GM18907 (cell line): ENCODE measurements at regions not wholly inside any gene's neighbourhood (a gene's known extent, or its start where the extent isn't known, plus 50 kb on each side); places are given as distances from the start of the nearest gene placed in this dataset.
"Not testable (repeated sequence)": the region's sequence is repeated elsewhere in the genome, so short reads cannot be mapped to it uniquely, and the experiment has no call there.

Source experiments
- ATAC-seq: cut with Tn5 transposase; IDR thresholded peaks from one replicate; pipeline ENCODE4 v1.9.1; 2021; ENCODE audit warnings: mild to moderate bottlenecking, moderate library complexity; ENCODE audit not compliant: unreplicated experiment

DNA sequence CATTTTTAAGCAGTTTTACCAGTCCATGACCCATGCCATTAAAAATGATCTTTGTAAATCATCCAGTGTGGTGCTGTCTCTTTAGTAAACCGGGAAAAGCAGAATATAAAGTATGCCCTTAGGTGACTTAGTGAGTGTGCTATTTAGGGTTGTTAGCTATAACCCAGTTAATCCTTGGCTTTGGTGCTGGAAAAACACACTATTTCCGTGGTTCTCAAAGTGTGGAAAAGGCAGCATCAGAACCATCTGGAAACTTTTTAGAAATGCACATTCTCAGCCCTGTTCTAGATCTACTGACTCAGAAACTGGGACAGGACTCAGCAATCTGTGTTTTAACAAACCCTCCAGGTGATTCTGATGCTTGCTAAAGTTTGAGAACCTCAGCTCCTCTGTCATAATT, 123.6 kb upstream of the ZNF608 start:
- ATAC-seq: no peak

DNA sequence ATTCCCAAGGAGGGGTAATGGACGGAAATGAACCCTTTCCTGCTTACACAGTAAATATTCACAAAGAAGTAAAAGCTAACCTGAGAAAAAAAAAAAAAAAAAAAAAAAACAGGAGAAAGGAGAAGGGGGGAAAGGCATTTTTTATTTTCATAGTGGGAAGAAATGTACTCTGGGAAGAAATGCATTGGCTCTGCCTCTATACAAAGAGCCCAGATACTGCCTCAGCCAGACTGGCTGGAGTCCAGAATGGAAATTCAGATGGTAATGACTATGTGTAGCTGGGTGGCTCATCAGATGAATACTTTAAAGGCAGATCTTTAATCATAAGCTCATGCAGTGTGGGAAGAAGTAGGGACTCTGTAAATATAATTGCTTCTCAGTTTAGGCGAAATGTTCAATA, 124.9 kb upstream of the ZNF608 start:
- ATAC-seq: no peak

- no peak for ATAC-seq
Observed at GRCh38 chr5:124872086-124872485, 125.6 kb upstream of the ZNF608 start.

DNA sequence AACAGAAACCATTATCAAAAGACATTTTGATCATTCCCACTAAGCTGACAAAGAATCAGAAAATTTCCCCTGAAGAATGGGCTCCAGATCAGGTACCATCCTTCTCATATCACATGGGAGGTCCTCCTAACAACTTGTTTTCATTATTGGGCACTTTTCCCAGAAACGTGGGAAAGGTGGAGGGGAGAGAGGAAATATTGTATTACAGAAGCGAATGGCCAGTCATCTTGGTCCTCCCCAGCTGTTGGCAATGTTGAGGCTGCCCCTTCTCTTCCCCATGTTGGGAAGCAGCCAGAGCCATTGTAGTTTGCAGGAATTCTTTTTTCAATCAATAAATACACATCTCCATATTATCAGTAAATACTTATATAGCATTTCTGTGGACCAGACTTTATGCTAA, 126.2 kb upstream of the ZNF608 start:
- ATAC-seq: no peak

GRCh38 chr5:124873188-124873587, 126.7 kb upstream of the ZNF608 start:
- no peak for ATAC-seq

GRCh38 chr5:124873713-124874112, 127.3 kb upstream of the ZNF608 start:
- no peak for ATAC-seq

DNA sequence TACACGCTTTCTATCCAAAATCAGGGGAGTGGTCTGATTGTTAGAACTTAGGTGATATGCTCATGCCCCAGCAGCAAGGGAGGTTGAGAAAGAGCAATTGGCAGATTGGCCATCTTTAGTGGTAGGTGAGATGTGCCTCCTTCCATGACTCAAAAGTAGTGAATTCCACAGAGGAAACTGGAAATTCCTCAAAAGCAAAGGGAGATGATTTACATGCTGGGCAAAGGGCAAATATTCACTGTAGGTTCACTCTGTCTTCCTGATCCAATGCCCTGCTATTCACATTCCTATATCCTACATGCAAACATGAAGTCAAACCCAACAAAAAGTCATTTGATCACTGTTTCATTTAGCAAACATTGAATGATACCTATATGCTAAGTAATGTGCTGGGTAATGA, 130.1 kb upstream of the ZNF608 start:
- no peak for ATAC-seq

- no peak for ATAC-seq
Observed at GRCh38 chr5:124876983-124877382, 130.5 kb upstream of the ZNF608 start.

DNA sequence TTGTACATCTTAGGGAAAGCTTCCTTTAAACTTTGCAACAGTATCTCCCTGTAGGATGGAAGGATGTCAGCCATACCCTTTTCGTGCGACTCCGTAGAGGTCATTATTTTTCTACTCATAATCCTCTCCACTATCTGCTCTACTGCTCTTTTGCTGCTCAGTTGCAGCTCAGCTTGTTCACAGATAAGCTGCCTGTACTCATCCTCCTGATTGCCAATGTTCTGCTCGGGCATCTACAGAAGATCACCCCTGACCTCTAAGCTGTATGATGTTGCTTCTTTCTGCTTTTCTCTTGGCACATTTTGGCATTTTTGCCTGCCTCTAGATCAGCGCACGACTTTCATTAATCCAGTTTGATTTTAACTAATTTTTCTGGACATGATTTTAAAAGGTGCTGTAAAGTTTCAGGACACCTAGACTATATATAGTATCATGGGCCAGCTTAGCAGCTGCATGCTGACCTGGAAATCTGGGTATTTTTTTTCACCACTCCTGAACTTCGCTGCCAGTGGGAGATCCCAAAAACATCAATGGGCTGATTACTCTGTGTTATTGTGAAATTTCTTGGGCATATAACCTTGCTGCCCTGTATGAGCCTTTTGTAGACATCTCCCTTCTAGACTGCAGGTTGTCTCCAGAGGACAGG, 131.2 kb upstream of the ZNF608 start:
- no peak for ATAC-seq

GRCh38 chr5:124878583-124879342, 132.3 kb upstream of the ZNF608 start:
- no peak for ATAC-seq

DNA sequence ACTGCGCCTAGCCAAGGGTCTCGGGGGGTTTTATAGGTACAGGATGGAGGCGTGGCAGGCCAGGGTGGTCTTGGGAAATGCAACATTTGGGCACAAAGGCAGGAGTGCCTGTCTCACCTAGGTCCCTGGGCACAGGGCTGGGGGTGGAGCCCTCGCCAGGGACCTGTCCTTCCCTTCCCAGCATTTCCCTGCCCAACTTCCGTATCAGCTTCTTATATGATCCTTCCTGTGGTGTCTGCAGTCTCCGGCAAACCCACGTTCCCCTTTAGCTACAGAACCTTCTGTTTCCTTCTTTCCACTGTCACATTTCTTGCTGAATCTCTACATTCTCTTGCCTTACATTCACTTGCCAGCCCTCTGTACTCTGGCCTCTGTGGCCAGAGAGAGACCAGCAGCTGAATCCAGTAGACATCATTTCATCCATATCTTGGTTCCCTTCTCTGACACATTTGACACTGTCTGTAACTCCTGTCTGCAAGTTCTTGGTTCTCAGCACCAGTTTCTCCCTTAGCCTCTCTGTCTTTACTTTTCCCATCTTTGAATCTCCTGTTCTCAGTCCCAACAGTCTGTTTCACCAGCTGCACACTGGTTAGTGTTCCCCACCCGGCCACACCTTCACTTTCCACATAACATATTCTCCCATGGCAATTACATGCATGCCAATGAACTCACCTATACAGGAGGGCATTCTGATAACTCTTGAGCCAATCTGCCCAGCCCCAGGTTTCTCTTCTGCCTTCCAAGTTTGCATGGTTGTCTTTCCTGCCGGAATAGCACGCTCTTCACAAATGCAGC, 134.7 kb upstream of the ZNF608 start:
- ATAC-seq: no peak

DNA sequence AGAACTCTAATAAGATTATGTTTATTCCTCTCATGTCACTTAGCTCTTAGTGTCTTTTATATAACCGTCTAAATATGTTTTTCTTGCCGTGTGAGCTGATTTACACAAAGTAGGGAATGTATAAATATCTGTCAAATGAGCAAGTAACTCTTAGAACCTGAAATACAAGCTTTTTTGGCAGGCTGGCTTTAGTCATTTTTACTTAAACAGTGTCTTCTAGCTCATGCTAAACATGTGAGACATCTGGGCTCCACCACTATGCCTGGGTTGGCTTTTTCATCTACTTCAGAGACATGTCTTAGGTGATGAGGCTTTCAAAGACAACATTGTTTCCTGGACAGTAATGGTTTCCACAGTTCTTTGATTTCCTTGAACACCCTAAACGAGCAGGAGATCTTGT, 137.2 kb upstream of the ZNF608 start:
- no peak for ATAC-seq

GRCh38 chr5:124884114-124884513, 137.7 kb upstream of the ZNF608 start:
- ATAC-seq: no peak

GRCh38 chr5:124885490-124885889, 139.1 kb upstream of the ZNF608 start:
- ATAC-seq: no peak

DNA sequence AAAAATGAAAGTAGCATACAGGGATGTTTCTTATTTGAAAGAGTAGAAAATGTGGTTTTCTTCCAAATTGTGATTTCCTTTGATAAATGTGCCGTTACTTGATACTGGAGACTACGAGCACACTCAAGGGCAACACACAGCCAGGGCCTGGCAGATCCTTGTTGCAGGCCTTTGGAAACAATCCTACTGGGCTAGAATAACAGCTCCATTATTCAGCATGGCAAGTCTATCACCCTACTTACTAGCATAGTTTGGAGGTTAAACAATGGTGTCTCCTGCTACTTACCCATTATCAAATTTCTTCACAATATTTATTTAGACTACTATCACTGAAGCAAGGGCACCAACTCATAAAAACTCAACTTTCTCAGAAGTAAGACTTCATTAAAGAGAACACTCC, 140.8 kb upstream of the ZNF608 start:
- no peak for ATAC-seq

GRCh38 chr5:124888050-124888506, 141.6 kb upstream of the ZNF608 start:
- ATAC-seq: no peak

- ATAC-seq: no peak
Observed at GRCh38 chr5:124888622-124889485, 142.4 kb upstream of the ZNF608 start.

DNA sequence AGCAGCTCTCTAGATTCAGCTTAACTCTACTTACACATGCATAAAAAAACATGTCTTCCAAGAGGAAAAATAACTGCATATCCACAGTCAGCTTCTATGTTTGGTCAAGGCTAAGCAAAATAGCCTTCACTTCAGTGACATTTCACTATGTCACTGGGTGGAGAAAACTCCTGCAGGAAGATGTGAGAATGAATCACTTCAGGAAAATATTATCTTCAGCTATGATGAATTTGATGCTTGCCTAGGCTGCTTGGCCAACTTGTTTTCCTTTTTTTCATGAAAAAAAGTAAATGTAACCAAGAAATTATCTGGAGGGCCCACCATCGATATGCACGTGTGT, 143.0 kb upstream of the ZNF608 start:
- no peak for ATAC-seq

- ATAC-seq: no peak
Observed at GRCh38 chr5:124889850-124890249, 143.4 kb upstream of the ZNF608 start.

GRCh38 chr5:124890442-124890841, 144.0 kb upstream of the ZNF608 start:
- not testable (repeated sequence) for ATAC-seq

- ATAC-seq: no peak
Observed at GRCh38 chr5:124891179-124891578, 144.7 kb upstream of the ZNF608 start.
